Stimulated activated CD4-positive, alpha-beta T cell treated with anti-CD3 and anti-CD28 coated beads, Interleukin-4, amount 100 ng/mL, for 4 hours (primary cell): ENCODE measurements at regions not wholly inside any gene's neighbourhood (a gene's known extent, or its start where the extent isn't known, plus 50 kb on each side); places are given as distances from the start of the nearest gene placed in this dataset.
"Not testable (repeated sequence)": the region's sequence is repeated elsewhere in the genome, so short reads cannot be mapped to it uniquely, and the experiment has no call there.

Experiments
- DNase-seq, 2 experiments: peaks; one replicate each; pipeline ENCODE4 v3.0.0-alpha.2; 2020

- DNase-seq, result not testable (repeated sequence)
These were observed 175.0 kb upstream of the FZD8 start for GRCh38 chr10:35817109-35817508.

GRCh38 chr10:35813219-35813618 lies 171.1 kb upstream of the FZD8 start:
- DNase-seq, result no peak

GRCh38 chr10:35808344-35808743 lies 166.2 kb upstream of the FZD8 start:
- no peak for DNase-seq

- no peak for DNase-seq
These were observed 160.9 kb upstream of the FZD8 start for GRCh38 chr10:35803046-35803445.

- DNase-seq, result no peak
These were observed 155.1 kb upstream of the FZD8 start for GRCh38 chr10:35797187-35797586.

GRCh38 chr10:35795131-35795824 lies 153.2 kb upstream of the FZD8 start:
- no peak for DNase-seq

- DNase-seq, result no peak
These were observed 152.6 kb upstream of the FZD8 start for GRCh38 chr10:35794703-35795102.

- DNase-seq, result no peak
These were observed 150.2 kb upstream of the FZD8 start for GRCh38 chr10:35792291-35792690.

GRCh38 chr10:35789996-35790395 lies 147.9 kb upstream of the FZD8 start:
- no peak for DNase-seq

GRCh38 chr10:35784751-35785150 lies 142.7 kb upstream of the FZD8 start:
- no peak for DNase-seq

- DNase-seq, result no peak
These were observed 141.3 kb upstream of the FZD8 start for GRCh38 chr10:35783305-35783838.

GRCh38 chr10:35781643-35782035 lies 139.5 kb upstream of the FZD8 start:
- no peak for DNase-seq

GRCh38 chr10:35780970-35781642 lies 139.0 kb upstream of the FZD8 start:
- no peak for DNase-seq

- no peak for DNase-seq
These were observed 136.2 kb upstream of the FZD8 start for GRCh38 chr10:35778306-35778705.

- DNase-seq, result not testable (repeated sequence)
These were observed 134.5 kb upstream of the FZD8 start for GRCh38 chr10:35776557-35776956.

GRCh38 chr10:35774109-35774508 lies 132.0 kb upstream of the FZD8 start:
- no peak for DNase-seq

GRCh38 chr10:35770817-35771355 lies 128.8 kb upstream of the FZD8 start:
- DNase-seq, result no peak

- DNase-seq, result no peak
These were observed 127.7 kb upstream of the FZD8 start for GRCh38 chr10:35769795-35770194.

- DNase-seq, result no peak
These were observed 126.6 kb upstream of the FZD8 start for GRCh38 chr10:35768731-35769130.

GRCh38 chr10:35768011-35768410 lies 125.9 kb upstream of the FZD8 start:
- no peak for DNase-seq

GRCh38 chr10:35765996-35766395 lies 123.9 kb upstream of the FZD8 start:
- no peak for DNase-seq

GRCh38 chr10:35765066-35765527 lies 123.0 kb upstream of the FZD8 start:
- DNase-seq, result no peak

GRCh38 chr10:35762311-35763030 lies 120.4 kb upstream of the FZD8 start:
- DNase-seq, result no peak
